A549 (cell line): ENCODE measurements at regions not wholly inside any gene's neighbourhood (a gene's known extent, or its start where the extent isn't known, plus 50 kb on each side); places are given as distances from the start of the nearest gene placed in this dataset.

ENCODE experiments used
- ATAC-seq, 2 experiments: fragments of 200-7000 bp in 1 of 2; fragments of >200 bp in 1 of 2; cut with Nextera tagmentation in 1 of 2; cut with Tn5 transposase in 1 of 2; 3 replicates each; pipeline versions ENCODE4 v1.8.0 to v1.9.1; 2018 to 2020; ENCODE audit warnings: mild to moderate bottlenecking in 1 of 2, moderate library complexity in 1 of 2
- CTCF ChIA-PET: fragments of 300-600 bp; sonication (Branson Sonifier 250); formaldehyde crosslinking; extraction: SDS; loops from one replicate; lab custom pipeline; 2021; ENCODE audit warnings: antibody characterized with exemption, inconsistent platforms; lab: Yijun Ruan, JAX
- POLR2A ChIA-PET: fragments of 350-600 bp; formaldehyde crosslinking; extraction: SDS; loops from one replicate; lab custom pipeline; 2021; ENCODE audit warnings: antibody characterized with exemption, inconsistent platforms; lab: Yijun Ruan, JAX
- DNase-seq, 2 experiments: peaks; one replicate each; pipeline versions ENCODE4 v3.0.0 to v3.0.0-alpha.2; 2011 to 2016; ENCODE audit warnings: low read depth in 1 of 2, low spot score in 1 of 2
- FAIRE-seq: peaks from 2 replicates; lab custom pipeline; 2011; peaks lifted over from hg19 to GRCh38; lab: Jason Lieb, UNC
- H3K27ac ChIP-seq, 2 experiments: fragments of >200 bp; sonication (Bioruptor Twin); formaldehyde crosslinking; 3 replicates each; pipeline ENCODE4 v1.5.1; 2016 to 2017
- H3K4me1 ChIP-seq: fragments of >200 bp; sonication (Bioruptor Twin); formaldehyde crosslinking; 3 replicates; pipeline ENCODE4 v1.6.1; 2016
- H3K4me2 ChIP-seq: fragments of >200 bp; sonication (Bioruptor Twin); formaldehyde crosslinking; 3 replicates; pipeline ENCODE4 v1.6.1; 2016
- H3K4me3 ChIP-seq: fragments of >200 bp; sonication (Bioruptor Twin); formaldehyde crosslinking; 3 replicates; pipeline ENCODE4 v1.5.1; 2016
- H3K9me3 ChIP-seq: fragments of >200 bp; sonication (Bioruptor Twin); formaldehyde crosslinking; 3 replicates; pipeline ENCODE4 v1.6.1; 2016
- BHLHE40 ChIP-seq: IDR thresholded peaks from 2 replicates; pipeline ENCODE4 v1.6.1; 2012; ENCODE audit warnings: low read depth, low read length, inconsistent platforms
- CBX2 ChIP-seq: fragments of 200-600 bp; sonication (generic); IDR thresholded peaks from 2 replicates; pipeline ENCODE4 v1.6.1; 2016; ENCODE audit warnings: low read depth, mild to moderate bottlenecking, borderline replicate concordance
- CBX8 ChIP-seq: fragments of 200-600 bp; sonication (generic); IDR thresholded peaks from 2 replicates; pipeline ENCODE4 v1.6.1; 2016
- CEBPB ChIP-seq, 2 experiments: fragments of >200 bp in 1 of 2; sonication (Bioruptor Twin) in 1 of 2; formaldehyde crosslinking in 1 of 2; IDR thresholded peaks; 2 replicates each; pipeline ENCODE4 v1.6.1; 2012 to 2016
- EHF ChIP-seq: fragments of 250-450 bp; sonication (Bioruptor Pico); IDR thresholded peaks from 2 replicates; pipeline ENCODE4 v1.5.0; 2020; ENCODE audit warnings: mild to moderate bottlenecking
- FOSL2 ChIP-seq, 2 experiments: fragments of 450-650 bp in 1 of 2; fragments of >200 bp in 1 of 2; sonication (Bioruptor Twin) in 1 of 2; formaldehyde crosslinking; IDR thresholded peaks; 2 replicates each; pipeline versions ENCODE4 v1.5.0 to v1.6.1; 2016 to 2020; ENCODE audit warnings: mild to moderate bottlenecking in 1 of 2, moderate library complexity in 1 of 2
- HOXB13 ChIP-seq: fragments of 250-450 bp; sonication (Bioruptor Pico); IDR thresholded peaks from 2 replicates; pipeline ENCODE4 v1.5.0; 2020; ENCODE audit warnings: low read depth, mild to moderate bottlenecking, moderate library complexity
- JUN ChIP-seq, 2 experiments: fragments of >200 bp; sonication (Bioruptor Twin); formaldehyde crosslinking; IDR thresholded peaks; 2 replicates in 1 of 2; 3 replicates in 1 of 2; pipeline ENCODE4 v1.6.1; 2016 to 2017
- KDM5A ChIP-seq: fragments of 200-600 bp; sonication (generic); IDR thresholded peaks from 2 replicates; pipeline ENCODE4 v1.6.1; 2016; ENCODE audit warnings: antibody characterized with exemption, mild to moderate bottlenecking
- MAFK ChIP-seq: fragments of 450-650 bp; IDR thresholded peaks from 2 replicates; pipeline ENCODE4 v1.6.1; 2014; ENCODE audit not compliant: partially characterized antibody
- MYC ChIP-seq: IDR thresholded peaks from 2 replicates; pipeline ENCODE4 v1.6.1; 2012; ENCODE audit warnings: mild to moderate bottlenecking, inconsistent platforms, low read length, improper control_type of control experiment, borderline replicate concordance
- RAD21 ChIP-seq, 2 experiments: fragments of >200 bp in 1 of 2; sonication (Bioruptor Twin) in 1 of 2; formaldehyde crosslinking in 1 of 2; IDR thresholded peaks in 1 of 2; conservative IDR thresholded peaks in 1 of 2; 2 replicates in 1 of 2; 3 replicates in 1 of 2; pipeline ENCODE4 v1.6.1; 2012 to 2018; ENCODE audit warnings: inconsistent platforms in 1 of 2
- RARB ChIP-seq: fragments of 250-450 bp; sonication (Bioruptor Pico); IDR thresholded peaks from 2 replicates; pipeline ENCODE4 v1.8.0; 2021; ENCODE audit warnings: mild to moderate bottlenecking, moderate library complexity
- RFX5 ChIP-seq: fragments of 450-650 bp; IDR thresholded peaks from 2 replicates; pipeline ENCODE4 v1.7.1; 2014; ENCODE audit warnings: antibody characterized with exemption, mild to moderate bottlenecking, moderate library complexity
- ZNF302 ChIP-seq: fragments of 250-450 bp; sonication (Bioruptor Pico); IDR thresholded peaks from 2 replicates; pipeline ENCODE4 v1.9.0; 2021; ENCODE audit warnings: inconsistent platforms, mild to moderate bottlenecking, moderate library complexity
- ZSCAN20 ChIP-seq: fragments of 250-450 bp; sonication (Bioruptor Pico); IDR thresholded peaks from 2 replicates; pipeline ENCODE4 v1.8.0; 2022; ENCODE audit warnings: mild to moderate bottlenecking, moderate library complexity
- WGBS: methylation state at CpG from one replicate; pipeline ENCODE4 v1.1.6; 2017; ENCODE audit errors: missing lambda C conversion rate; 5-methylcytosine and 5-hydroxymethylcytosine counted together
- TF ChIP-seq, protein P1 (sequence below): fragments of 250-450 bp; sonication (Bioruptor Pico); IDR thresholded peaks from 2 replicates; pipeline ENCODE4 v1.5.0; 2021; ENCODE audit warnings: mild to moderate bottlenecking, moderate library complexity, borderline replicate concordance
- TF ChIP-seq, protein P2 (sequence below): fragments of 250-450 bp; sonication (Bioruptor Pico); IDR thresholded peaks from 2 replicates; pipeline ENCODE4 v1.5.0; 2020; ENCODE audit warnings: low read depth, mild to moderate bottlenecking, moderate library complexity
- TF ChIP-seq, protein P3 (sequence below): fragments of >200 bp; sonication (Bioruptor Twin); formaldehyde crosslinking; IDR thresholded peaks from 3 replicates; pipeline ENCODE4 v1.6.1; 2016
- TF ChIP-seq, protein P4 (sequence below): fragments of 200-600 bp; sonication (generic); IDR thresholded peaks from 2 replicates; pipeline ENCODE4 v1.6.1; 2016; ENCODE audit warnings: antibody characterized with exemption, mild to moderate bottlenecking, moderate library complexity
- TF ChIP-seq, protein P5 (sequence below): fragments of 150-350 bp; IDR thresholded peaks from 2 replicates; pipeline ENCODE4 v1.6.1; 2014; ENCODE audit warnings: low read depth, mild to moderate bottlenecking, low read length
- TF ChIP-seq, protein P6 (sequence below): fragments of 450-650 bp; IDR thresholded peaks from 2 replicates; pipeline ENCODE4 v1.6.1; 2014; ENCODE audit warnings: antibody characterized with exemption

DNA sequence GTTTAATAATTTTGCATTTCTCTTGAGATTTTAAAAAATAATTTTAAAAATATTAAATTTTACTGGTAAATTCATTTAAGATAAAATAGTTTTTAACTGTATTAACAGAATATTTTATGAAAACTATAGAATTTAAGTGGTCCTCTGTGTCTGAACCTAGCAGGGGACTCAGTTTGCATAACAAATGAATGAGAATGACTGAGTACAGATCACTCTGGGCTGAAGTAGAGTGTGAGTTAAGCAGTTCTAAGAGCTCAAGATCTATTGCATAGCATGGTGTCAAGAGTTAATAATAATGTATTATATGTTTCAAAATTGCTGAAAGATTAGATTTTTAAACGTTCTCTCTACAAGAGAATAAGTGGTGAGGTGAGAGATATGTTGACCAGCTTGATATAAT lies 348.3 kb upstream of the SLITRK1 start:
- Histone ChIP-seq H3K4me2 (no peak overlapping the region), H3K27ac (no peak overlapping the region), H3K9me3 (no peaks in the 10 kb centered on the region), H3K4me1 (no peaks in the 10 kb centered on the region), H3K4me3 (no peak overlapping the region)
- ChIA-PET CTCF (no interaction called here), POLR2A (no interaction called here)
- no peak for FAIRE-seq
- TF ChIP-seq ZSCAN20 (CRISPR knock-in tag): no peak
- TF ChIP-seq ZNF302 (CRISPR knock-in tag): no peak
- no peak for TF ChIP-seq JUN (IDR thresholded peaks at IDR 0.05)
- no peak for TF ChIP-seq KDM5A
- DNase-seq: no peak
- WGBS: 8% methylated on average over 1 of the region's 1 CpG
- no peak for ATAC-seq

DNA sequence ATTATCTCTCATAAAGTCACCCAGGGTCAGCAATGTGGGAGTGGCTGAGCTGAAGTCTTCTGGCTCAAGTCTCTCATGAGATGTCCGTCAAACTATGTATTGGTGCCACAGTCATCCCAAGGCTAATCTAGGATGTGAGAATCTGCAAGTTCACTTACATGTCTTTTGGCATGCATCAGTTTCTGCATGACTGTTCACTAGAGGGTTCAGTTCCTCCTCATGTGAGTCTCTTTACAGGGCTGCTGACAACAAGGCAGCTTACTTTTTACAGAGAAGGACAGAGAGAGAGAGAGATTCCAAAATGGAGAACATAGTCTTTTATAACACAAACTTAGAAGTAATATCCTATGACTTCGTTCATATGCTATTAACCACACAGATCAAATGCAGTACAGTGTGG lies 328.8 kb upstream of the SLITRK1 start:
- H3K9me3 ChIP-seq: no peaks in the 10 kb centered on the region
- no peak for TF ChIP-seq RFX5
- TF ChIP-seq JUN (IDR thresholded peaks at IDR 0.05): no peak
- TF ChIP-seq, protein P1, sequence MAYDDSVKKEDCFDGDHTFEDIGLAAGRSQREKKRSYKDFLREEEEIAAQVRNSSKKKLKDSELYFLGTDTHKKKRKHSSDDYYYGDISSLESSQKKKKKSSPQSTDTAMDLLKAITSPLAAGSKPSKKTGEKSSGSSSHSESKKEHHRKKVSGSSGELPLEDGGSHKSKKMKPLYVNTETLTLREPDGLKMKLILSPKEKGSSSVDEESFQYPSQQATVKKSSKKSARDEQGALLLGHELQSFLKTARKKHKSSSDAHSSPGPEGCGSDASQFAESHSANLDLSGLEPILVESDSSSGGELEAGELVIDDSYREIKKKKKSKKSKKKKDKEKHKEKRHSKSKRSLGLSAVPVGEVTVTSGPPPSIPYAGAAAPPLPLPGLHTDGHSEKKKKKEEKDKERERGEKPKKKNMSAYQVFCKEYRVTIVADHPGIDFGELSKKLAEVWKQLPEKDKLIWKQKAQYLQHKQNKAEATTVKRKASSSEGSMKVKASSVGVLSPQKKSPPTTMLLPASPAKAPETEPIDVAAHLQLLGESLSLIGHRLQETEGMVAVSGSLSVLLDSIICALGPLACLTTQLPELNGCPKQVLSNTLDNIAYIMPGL (CRISPR knock-in tag): no peak
- TF ChIP-seq FOSL2 (IDR thresholded peaks at IDR 0.05): no peak
- no peak for TF ChIP-seq FOSL2 (CRISPR knock-in tag; IDR thresholded peaks at IDR 0.05)
- TF ChIP-seq, protein P2, sequence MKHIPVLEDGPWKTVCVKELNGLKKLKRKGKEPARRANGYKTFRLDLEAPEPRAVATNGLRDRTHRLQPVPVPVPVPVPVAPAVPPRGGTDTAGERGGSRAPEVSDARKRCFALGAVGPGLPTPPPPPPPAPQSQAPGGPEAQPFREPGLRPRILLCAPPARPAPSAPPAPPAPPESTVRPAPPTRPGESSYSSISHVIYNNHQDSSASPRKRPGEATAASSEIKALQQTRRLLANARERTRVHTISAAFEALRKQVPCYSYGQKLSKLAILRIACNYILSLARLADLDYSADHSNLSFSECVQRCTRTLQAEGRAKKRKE: no peak
- no peak for TF ChIP-seq MAFK
- no peak for TF ChIP-seq MYC
- TF ChIP-seq CBX2: no peak
- TF ChIP-seq RARB: no peak
- TF ChIP-seq, protein P3, sequence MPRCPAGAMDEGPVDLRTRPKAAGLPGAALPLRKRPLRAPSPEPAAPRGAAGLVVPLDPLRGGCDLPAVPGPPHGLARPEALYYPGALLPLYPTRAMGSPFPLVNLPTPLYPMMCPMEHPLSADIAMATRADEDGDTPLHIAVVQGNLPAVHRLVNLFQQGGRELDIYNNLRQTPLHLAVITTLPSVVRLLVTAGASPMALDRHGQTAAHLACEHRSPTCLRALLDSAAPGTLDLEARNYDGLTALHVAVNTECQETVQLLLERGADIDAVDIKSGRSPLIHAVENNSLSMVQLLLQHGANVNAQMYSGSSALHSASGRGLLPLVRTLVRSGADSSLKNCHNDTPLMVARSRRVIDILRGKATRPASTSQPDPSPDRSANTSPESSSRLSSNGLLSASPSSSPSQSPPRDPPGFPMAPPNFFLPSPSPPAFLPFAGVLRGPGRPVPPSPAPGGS: no peak
- TF ChIP-seq HOXB13 (CRISPR knock-in tag): no peak
- no peak for TF ChIP-seq CEBPB (IDR thresholded peaks at IDR 0.05)
- TF ChIP-seq, protein P4, sequence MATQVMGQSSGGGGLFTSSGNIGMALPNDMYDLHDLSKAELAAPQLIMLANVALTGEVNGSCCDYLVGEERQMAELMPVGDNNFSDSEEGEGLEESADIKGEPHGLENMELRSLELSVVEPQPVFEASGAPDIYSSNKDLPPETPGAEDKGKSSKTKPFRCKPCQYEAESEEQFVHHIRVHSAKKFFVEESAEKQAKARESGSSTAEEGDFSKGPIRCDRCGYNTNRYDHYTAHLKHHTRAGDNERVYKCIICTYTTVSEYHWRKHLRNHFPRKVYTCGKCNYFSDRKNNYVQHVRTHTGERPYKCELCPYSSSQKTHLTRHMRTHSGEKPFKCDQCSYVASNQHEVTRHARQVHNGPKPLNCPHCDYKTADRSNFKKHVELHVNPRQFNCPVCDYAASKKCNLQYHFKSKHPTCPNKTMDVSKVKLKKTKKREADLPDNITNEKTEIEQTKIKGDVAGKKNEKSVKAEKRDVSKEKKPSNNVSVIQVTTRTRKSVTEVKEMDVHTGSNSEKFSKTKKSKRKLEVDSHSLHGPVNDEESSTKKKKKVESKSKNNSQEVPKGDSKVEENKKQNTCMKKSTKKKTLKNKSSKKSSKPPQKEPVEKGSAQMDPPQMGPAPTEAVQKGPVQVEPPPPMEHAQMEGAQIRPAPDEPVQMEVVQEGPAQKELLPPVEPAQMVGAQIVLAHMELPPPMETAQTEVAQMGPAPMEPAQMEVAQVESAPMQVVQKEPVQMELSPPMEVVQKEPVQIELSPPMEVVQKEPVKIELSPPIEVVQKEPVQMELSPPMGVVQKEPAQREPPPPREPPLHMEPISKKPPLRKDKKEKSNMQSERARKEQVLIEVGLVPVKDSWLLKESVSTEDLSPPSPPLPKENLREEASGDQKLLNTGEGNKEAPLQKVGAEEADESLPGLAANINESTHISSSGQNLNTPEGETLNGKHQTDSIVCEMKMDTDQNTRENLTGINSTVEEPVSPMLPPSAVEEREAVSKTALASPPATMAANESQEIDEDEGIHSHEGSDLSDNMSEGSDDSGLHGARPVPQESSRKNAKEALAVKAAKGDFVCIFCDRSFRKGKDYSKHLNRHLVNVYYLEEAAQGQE: no peak
- no peak for TF ChIP-seq EHF (CRISPR knock-in tag)
- TF ChIP-seq RAD21 (conservative IDR thresholded peaks at IDR 0.05 in 1 of 2, IDR thresholded peaks at IDR 0.05 in 1 of 2): no peak
- TF ChIP-seq, protein P5, sequence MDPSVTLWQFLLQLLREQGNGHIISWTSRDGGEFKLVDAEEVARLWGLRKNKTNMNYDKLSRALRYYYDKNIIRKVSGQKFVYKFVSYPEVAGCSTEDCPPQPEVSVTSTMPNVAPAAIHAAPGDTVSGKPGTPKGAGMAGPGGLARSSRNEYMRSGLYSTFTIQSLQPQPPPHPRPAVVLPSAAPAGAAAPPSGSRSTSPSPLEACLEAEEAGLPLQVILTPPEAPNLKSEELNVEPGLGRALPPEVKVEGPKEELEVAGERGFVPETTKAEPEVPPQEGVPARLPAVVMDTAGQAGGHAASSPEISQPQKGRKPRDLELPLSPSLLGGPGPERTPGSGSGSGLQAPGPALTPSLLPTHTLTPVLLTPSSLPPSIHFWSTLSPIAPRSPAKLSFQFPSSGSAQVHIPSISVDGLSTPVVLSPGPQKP: no peak
- no peak for TF ChIP-seq CBX8
- no peak for TF ChIP-seq BHLHE40
- TF ChIP-seq, protein P6, sequence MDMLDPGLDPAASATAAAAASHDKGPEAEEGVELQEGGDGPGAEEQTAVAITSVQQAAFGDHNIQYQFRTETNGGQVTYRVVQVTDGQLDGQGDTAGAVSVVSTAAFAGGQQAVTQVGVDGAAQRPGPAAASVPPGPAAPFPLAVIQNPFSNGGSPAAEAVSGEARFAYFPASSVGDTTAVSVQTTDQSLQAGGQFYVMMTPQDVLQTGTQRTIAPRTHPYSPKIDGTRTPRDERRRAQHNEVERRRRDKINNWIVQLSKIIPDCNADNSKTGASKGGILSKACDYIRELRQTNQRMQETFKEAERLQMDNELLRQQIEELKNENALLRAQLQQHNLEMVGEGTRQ: no peak
- H3K4me2 ChIP-seq: no peak overlapping the region
- DNase-seq (no peak), ATAC-seq (no peak), FAIRE-seq (no peak)
- CTCF ChIA-PET: no interaction called here
- H3K4me1 ChIP-seq: no peaks in the 10 kb centered on the region
- no peak overlapping the region for H3K4me3 ChIP-seq
- no peak overlapping the region for H3K27ac ChIP-seq
- POLR2A ChIA-PET: no interaction called here
- WGBS: 18% methylated on average over 2 of the region's 2 CpGs
